Endothelial cell of umbilical vein (primary cell): ENCODE measurements at regions not wholly inside any gene's neighbourhood (a gene's known extent, or its start where the extent isn't known, plus 50 kb on each side); places are given as distances from the start of the nearest gene placed in this dataset.

ENCODE experiments used
- BruUV-seq: library from RNA; stranded (reverse); fragments of 400-500 nt; replicated peaks from 2 replicates; lab custom pipeline; 2021; lab: Mats Ljungman, UMichigan
- CTCF ChIA-PET: fragments of 300-600, 350-600 bp; sonication (Branson Sonifier 250); formaldehyde crosslinking; loops from one replicate; lab custom pipeline; 2021; ENCODE audit warnings: antibody characterized with exemption, inconsistent platforms; lab: Charles Lee
- POLR2A ChIA-PET: fragments of 300-600, 350-600 bp; sonication (Branson Sonifier 250); formaldehyde crosslinking; loops from one replicate; lab custom pipeline; 2021; ENCODE audit warnings: antibody characterized with exemption, inconsistent platforms; lab: Charles Lee
- DNase-seq: peaks from one replicate; pipeline ENCODE4 v3.0.0-alpha.2; 2011; ENCODE audit warnings: low read depth, low spot score
- FAIRE-seq: peaks from 2 replicates; lab custom pipeline; 2011; peaks lifted over from hg19 to GRCh38; lab: Jason Lieb, UNC
- H2AFZ ChIP-seq: 2 replicates; pipeline ENCODE4 v1.6.0; 2012; ENCODE audit warnings: low read depth, low read length, control low read depth, inconsistent platforms
- H3K27ac ChIP-seq: 2 replicates; pipeline ENCODE4 v1.5.1; 2011; ENCODE audit warnings: low read depth, mild to moderate bottlenecking, control low read depth, low read length, moderate library complexity; ENCODE audit not compliant: insufficient read depth
- H3K27me3 ChIP-seq, 2 experiments: 2 replicates each; pipeline versions ENCODE4 v1.6.0 to v1.6.1; 2011; ENCODE audit warnings: low read length in 2 of 2, mixed read lengths in 1 of 2; ENCODE audit not compliant: control insufficient read depth in 2 of 2, insufficient read depth in 2 of 2
- H3K36me3 ChIP-seq, 2 experiments: 2 replicates in 1 of 2; 3 replicates in 1 of 2; pipeline ENCODE4 v1.5.1; 2011; ENCODE audit warnings: low read length in 2 of 2, mild to moderate bottlenecking in 1 of 2, moderate library complexity in 1 of 2; ENCODE audit not compliant: control insufficient read depth in 2 of 2, insufficient read depth in 2 of 2; ENCODE audit errors: extremely low read depth in 1 of 2
- H3K4me1 ChIP-seq: 3 replicates; pipeline ENCODE4 v1.5.1; 2011; ENCODE audit warnings: mild to moderate bottlenecking, low read length; ENCODE audit not compliant: control insufficient read depth, insufficient read depth; ENCODE audit errors: extremely low read depth
- H3K4me2 ChIP-seq: 2 replicates; pipeline ENCODE4 v1.6.1; 2011; ENCODE audit warnings: low read length, control low read depth, mixed read lengths; ENCODE audit not compliant: insufficient read depth
- H3K4me3 ChIP-seq, 3 experiments: fragments of 200-600 bp in 1 of 3; sonication (generic), shearing (Covaris generic) in 1 of 3; replicated peaks in 1 of 3; 2 replicates each; pipeline ENCODE4 v1.5.1; 2011 to 2016; ENCODE audit warnings: control low read depth in 3 of 3, low read length in 3 of 3, mild to moderate bottlenecking in 2 of 3, inconsistent platforms in 1 of 3, low read depth in 1 of 3, moderate library complexity in 1 of 3; ENCODE audit not compliant: insufficient read depth in 1 of 3
- H3K79me2 ChIP-seq: 2 replicates; pipeline ENCODE4 v1.6.0; 2012; ENCODE audit warnings: low read length, inconsistent platforms; ENCODE audit not compliant: control insufficient read depth, insufficient read depth
- H3K9ac ChIP-seq: replicated peaks from 2 replicates; pipeline ENCODE3; 2011; ENCODE audit warnings: low read length, control low read depth; ENCODE audit not compliant: insufficient read depth; ENCODE audit errors: extremely low read depth
- H3K9me1 ChIP-seq: replicated peaks from 3 replicates; pipeline ENCODE4 v1.6.0; 2011; ENCODE audit warnings: mild to moderate bottlenecking, low read length; ENCODE audit not compliant: control insufficient read depth, insufficient read depth; ENCODE audit errors: extremely low read depth
- H3K9me3 ChIP-seq: replicated peaks from 2 replicates; pipeline ENCODE4 v1.5.1; 2012; ENCODE audit warnings: low read length, inconsistent platforms; ENCODE audit not compliant: control insufficient read depth, insufficient read depth
- H4K20me1 ChIP-seq: replicated peaks from 2 replicates; pipeline ENCODE3; 2011; ENCODE audit warnings: mild to moderate bottlenecking, low read length; ENCODE audit not compliant: control insufficient read depth, insufficient read depth; ENCODE audit errors: extremely low read depth
- EZH2 ChIP-seq: IDR thresholded peaks from 2 replicates; pipeline ENCODE4 v1.6.1; 2012; ENCODE audit warnings: borderline replicate concordance, low read depth, mild to moderate bottlenecking, moderate library complexity, low read length, inconsistent platforms; ENCODE audit not compliant: severe bottlenecking
- FOS ChIP-seq: IDR thresholded peaks from 2 replicates; pipeline ENCODE4 v1.6.1; 2011; ENCODE audit warnings: mild to moderate bottlenecking, low read length, moderate library complexity, borderline replicate concordance; ENCODE audit not compliant: insufficient read depth
- GATA2 ChIP-seq: IDR thresholded peaks from 2 replicates; pipeline ENCODE4 v1.7.0; 2011; ENCODE audit warnings: low read depth, mild to moderate bottlenecking, moderate library complexity, mixed read lengths, low read length; ENCODE audit not compliant: insufficient read length, insufficient read depth
- JUN ChIP-seq: IDR thresholded peaks from 2 replicates; pipeline ENCODE4 v1.6.1; 2011; ENCODE audit warnings: borderline replicate concordance, low read depth; ENCODE audit not compliant: insufficient read length, insufficient read depth
- MYC ChIP-seq: IDR thresholded peaks from one replicate; pipeline ENCODE4 v1.6.1; 2011; ENCODE audit warnings: mild to moderate bottlenecking, low read depth, low read length
- POLR2A ChIP-seq: IDR thresholded peaks from 2 replicates; pipeline ENCODE4 v1.6.1; 2012; ENCODE audit warnings: low read depth, mild to moderate bottlenecking, control low read depth, low read length
- POLR2AphosphoS5 ChIP-seq: IDR thresholded peaks from 2 replicates; pipeline ENCODE4 v1.6.1; 2012; ENCODE audit warnings: low read depth, mild to moderate bottlenecking, control low read depth, low read length, moderate library complexity; ENCODE audit not compliant: insufficient read depth
- dilution Hi-C: fragments of 300-500 bp; cut with MboI; formaldehyde crosslinking; loops from one replicate; pipeline ENCODE4 v1.15.0; 2019; ENCODE audit warnings: low sequenced_read_pairs; ENCODE audit not compliant: extremely low pct_ligation_motif_present
- intact Hi-C: fragments of 100-400 bp; cut with micrococcal nuclease; formaldehyde crosslinking; loops from one replicate; pipeline ENCODE4 v1.10.0; 2022
- TF ChIP-seq, protein P1 (sequence below): IDR thresholded peaks from 2 replicates; pipeline ENCODE4 v1.6.1; 2011; ENCODE audit not compliant: insufficient read depth, insufficient read length
- TF ChIP-seq, protein P2 (sequence below), 2 donors: IDR thresholded peaks; 1 replicate in 1 of 2; 2 replicates in 1 of 2; pipeline ENCODE4 v1.5.1; 2011; ENCODE audit warnings: low read length in 2 of 2, mild to moderate bottlenecking in 2 of 2, moderate library complexity in 2 of 2, control low read depth in 1 of 2, inconsistent platforms in 1 of 2, low read depth in 1 of 2; ENCODE audit not compliant: insufficient read depth in 1 of 2; ENCODE audit errors: extremely low read depth in 1 of 2

- dilution Hi-C loops (no loop called here), intact Hi-C loops (no loop called here)
- Histone ChIP-seq H3K4me2 (no peak overlapping the region), H3K4me3 (no peak overlapping the region), H3K27ac (no peak overlapping the region), H3K9me3 (no peaks in the 10 kb centered on the region), H3K36me3 (no peaks in the 10 kb centered on the region), H4K20me1 (no peaks in the 10 kb centered on the region), H3K9me1 (no peaks in the 10 kb centered on the region), H3K9ac (no peak overlapping the region), H3K79me2 (no peaks in the 10 kb centered on the region), H2AFZ (no peak overlapping the region), H3K4me1 (no peaks in the 10 kb centered on the region), H3K27me3 (no peaks in the 10 kb centered on the region)
- TF ChIP-seq, protein P1, sequence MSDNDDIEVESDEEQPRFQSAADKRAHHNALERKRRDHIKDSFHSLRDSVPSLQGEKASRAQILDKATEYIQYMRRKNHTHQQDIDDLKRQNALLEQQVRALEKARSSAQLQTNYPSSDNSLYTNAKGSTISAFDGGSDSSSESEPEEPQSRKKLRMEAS: no peak
- TF ChIP-seq GATA2 (no peak), EZH2 (no peak), FOS (no peak), POLR2A (no peak), MYC (no peak), JUN (no peak), POLR2AphosphoS5 (no peak)
- TF ChIP-seq, protein P2, sequence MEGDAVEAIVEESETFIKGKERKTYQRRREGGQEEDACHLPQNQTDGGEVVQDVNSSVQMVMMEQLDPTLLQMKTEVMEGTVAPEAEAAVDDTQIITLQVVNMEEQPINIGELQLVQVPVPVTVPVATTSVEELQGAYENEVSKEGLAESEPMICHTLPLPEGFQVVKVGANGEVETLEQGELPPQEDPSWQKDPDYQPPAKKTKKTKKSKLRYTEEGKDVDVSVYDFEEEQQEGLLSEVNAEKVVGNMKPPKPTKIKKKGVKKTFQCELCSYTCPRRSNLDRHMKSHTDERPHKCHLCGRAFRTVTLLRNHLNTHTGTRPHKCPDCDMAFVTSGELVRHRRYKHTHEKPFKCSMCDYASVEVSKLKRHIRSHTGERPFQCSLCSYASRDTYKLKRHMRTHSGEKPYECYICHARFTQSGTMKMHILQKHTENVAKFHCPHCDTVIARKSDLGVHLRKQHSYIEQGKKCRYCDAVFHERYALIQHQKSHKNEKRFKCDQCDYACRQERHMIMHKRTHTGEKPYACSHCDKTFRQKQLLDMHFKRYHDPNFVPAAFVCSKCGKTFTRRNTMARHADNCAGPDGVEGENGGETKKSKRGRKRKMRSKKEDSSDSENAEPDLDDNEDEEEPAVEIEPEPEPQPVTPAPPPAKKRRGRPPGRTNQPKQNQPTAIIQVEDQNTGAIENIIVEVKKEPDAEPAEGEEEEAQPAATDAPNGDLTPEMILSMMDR (IDR thresholded peaks at IDR 0.05; ENCODE audit: extremely low read depth in 1 of 2, insufficient read depth in 1 of 2, low read depth in 1 of 2, low read length in 2 of 2): no peak
- no peak for FAIRE-seq
- no peak for DNase-seq
- POLR2A ChIA-PET: no interaction called here
- CTCF ChIA-PET: no interaction called here
- BruUV-seq: no TSS peak
Observed at GRCh38 chr17:34755981-34756636, 176.7 kb downstream of the TMEM132E start.
